ENCODE measurements at regions not wholly inside any gene's neighbourhood (a gene's known extent, or its start where the extent isn't known, plus 50 kb on each side); places are given as distances from the start of the nearest gene placed in this dataset.

DNA sequence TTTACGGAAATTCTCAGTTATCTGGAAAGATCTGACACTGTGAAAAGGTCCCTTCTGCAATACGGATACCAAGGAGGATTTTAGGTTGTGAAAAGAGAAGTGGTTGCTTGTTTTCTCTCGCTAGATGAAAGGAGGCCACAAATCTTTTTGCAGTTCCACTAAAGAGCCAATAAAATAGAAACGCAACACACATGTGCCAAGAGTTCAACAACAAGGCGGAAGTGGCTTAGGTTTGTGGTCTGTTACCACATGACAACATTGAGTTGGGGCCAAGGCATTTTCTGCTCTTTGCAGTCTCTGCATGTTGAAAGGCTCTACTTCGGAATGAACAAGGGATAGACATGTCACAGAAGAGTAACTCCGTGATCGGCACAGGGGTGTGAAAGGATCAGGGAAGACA, 115.7 kb upstream of the OSR1 start:
- Histone ChIP-seq H3K79me2 (ENCODE audit: control insufficient read depth, insufficient read depth, low read length) (no peaks in the 10 kb centered on the region), H3K27me3 (replicated peaks in 1 of 2; ENCODE audit: control insufficient read depth in 2 of 2, insufficient read depth in 2 of 2, low read length in 1 of 2) (no peaks in the 10 kb centered on the region; a peak in 1 of 4 replicates), H3K4me3 (no peak overlapping the region), H2AFZ (ENCODE audit: control insufficient read depth, low read depth, low read length) (no peak overlapping the region), H3K4me1 (ENCODE audit: control insufficient read depth, insufficient read depth, low read length) (no peaks in the 10 kb centered on the region), H3K9ac (ENCODE audit: control insufficient read depth, insufficient read depth, low read length) (no peak overlapping the region), H4K20me1 (ENCODE audit: control insufficient read depth, insufficient read depth) (no peaks in the 10 kb centered on the region), H3K36me3 (ENCODE audit: control insufficient read depth in 2 of 2, insufficient read depth in 2 of 2, low read length in 1 of 2) (no peaks in the 10 kb centered on the region), H3K27ac (ENCODE audit: control insufficient read depth, insufficient read depth) (no peak overlapping the region), H3K9me3 (replicated peaks; ENCODE audit: control insufficient read depth, insufficient read depth, low read length) (no peaks in the 10 kb centered on the region; the same call in 2 of the 3 replicates), H3K4me2 (ENCODE audit: control insufficient read depth, insufficient read depth) (0 out of 2 replicates have a peak overlapping the region, but pooled peaks have one; percentile 4)
- peak; percentile 71 for DNase-seq (ENCODE audit: low read depth, low spot score)
- no TSS peak for BruUV-seq (replicated peaks)
- intact Hi-C loops (cut with micrococcal nuclease; ENCODE audit: unreplicated experiment): no loop called here
- ChIA-PET SMC1A (ENCODE audit: uncharacterized antibody, unreplicated experiment) (no interaction called here), POLR2A (no interaction called here), CTCF (no interaction called here), RAD21 (ENCODE audit: unreplicated experiment) (no interaction called here)
- in situ Hi-C loops (cut with MboI): no loop called here
- ATAC-seq: peak; percentile 92
- 3% methylated on average over 8 of the region's 8 CpGs for WGBS (ENCODE audit: insufficient coverage, insufficient replicate concordance, low lambda C conversion rate, missing lambda C conversion rate)
- TF ChIP-seq, protein P1, sequence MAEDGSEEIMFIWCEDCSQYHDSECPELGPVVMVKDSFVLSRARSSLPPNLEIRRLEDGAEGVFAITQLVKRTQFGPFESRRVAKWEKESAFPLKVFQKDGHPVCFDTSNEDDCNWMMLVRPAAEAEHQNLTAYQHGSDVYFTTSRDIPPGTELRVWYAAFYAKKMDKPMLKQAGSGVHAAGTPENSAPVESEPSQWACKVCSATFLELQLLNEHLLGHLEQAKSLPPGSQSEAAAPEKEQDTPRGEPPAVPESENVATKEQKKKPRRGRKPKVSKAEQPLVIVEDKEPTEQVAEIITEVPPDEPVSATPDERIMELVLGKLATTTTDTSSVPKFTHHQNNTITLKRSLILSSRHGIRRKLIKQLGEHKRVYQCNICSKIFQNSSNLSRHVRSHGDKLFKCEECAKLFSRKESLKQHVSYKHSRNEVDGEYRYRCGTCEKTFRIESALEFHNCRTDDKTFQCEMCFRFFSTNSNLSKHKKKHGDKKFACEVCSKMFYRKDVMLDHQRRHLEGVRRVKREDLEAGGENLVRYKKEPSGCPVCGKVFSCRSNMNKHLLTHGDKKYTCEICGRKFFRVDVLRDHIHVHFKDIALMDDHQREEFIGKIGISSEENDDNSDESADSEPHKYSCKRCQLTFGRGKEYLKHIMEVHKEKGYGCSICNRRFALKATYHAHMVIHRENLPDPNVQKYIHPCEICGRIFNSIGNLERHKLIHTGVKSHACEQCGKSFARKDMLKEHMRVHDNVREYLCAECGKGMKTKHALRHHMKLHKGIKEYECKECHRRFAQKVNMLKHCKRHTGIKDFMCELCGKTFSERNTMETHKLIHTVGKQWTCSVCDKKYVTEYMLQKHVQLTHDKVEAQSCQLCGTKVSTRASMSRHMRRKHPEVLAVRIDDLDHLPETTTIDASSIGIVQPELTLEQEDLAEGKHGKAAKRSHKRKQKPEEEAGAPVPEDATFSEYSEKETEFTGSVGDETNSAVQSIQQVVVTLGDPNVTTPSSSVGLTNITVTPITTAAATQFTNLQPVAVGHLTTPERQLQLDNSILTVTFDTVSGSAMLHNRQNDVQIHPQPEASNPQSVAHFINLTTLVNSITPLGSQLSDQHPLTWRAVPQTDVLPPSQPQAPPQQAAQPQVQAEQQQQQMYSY (CRISPR knock-in tag; IDR thresholded peaks at IDR 0.05): no peak
- TF ChIP-seq NFYB (IDR thresholded peaks at IDR 0.05; ENCODE audit: insufficient read depth, low read depth, low read length) (peak; percentile 62; the same call in 1 of the 2 replicates), SPI1 (IDR thresholded peaks at IDR 0.05; ENCODE audit: borderline replicate concordance, insufficient read depth, low read depth, low read length) (peak; percentile 65; the same call in 1 of the 2 replicates), MTA3 (IDR thresholded peaks at IDR 0.05; ENCODE audit: borderline replicate concordance, low read length) (no peak), BHLHE40 (IDR thresholded peaks at IDR 0.05; ENCODE audit: borderline replicate concordance in 1 of 2, low read depth in 2 of 2, low read length in 1 of 2) (peak; percentile 43 to 51; a peak in 1 of 4 replicates), RUNX3 (IDR thresholded peaks at IDR 0.05; ENCODE audit: low read length) (peak; percentile 95), MEF2A (IDR thresholded peaks at IDR 0.05; ENCODE audit: insufficient read depth, low read depth, low read length) (no peak), MLLT1 (IDR thresholded peaks at IDR 0.05) (0 out of 2 replicates have a peak, but pooled peaks have one; percentile 39), ZNF24 (IDR thresholded peaks at IDR 0.05) (no peak), ATF7 (IDR thresholded peaks at IDR 0.05; ENCODE audit: low read depth) (peak; percentile 29; the same call in 1 of the 2 replicates), POU2F2 (IDR thresholded peaks at IDR 0.05; ENCODE audit: borderline replicate concordance, low read depth, low read length) (0 out of 3 replicates have a peak, but pooled peaks have one; percentile 35)
- FAIRE-seq: peak; percentile 7

Data from GM12878 (cell line).